GM12891 (cell line): ENCODE measurements at regions not wholly inside any gene's neighbourhood (a gene's known extent, or its start where the extent isn't known, plus 50 kb on each side); places are given as distances from the start of the nearest gene placed in this dataset.

Experiments used
- POLR2A ChIP-seq: IDR thresholded peaks from 2 replicates; pipeline ENCODE4 v1.6.1; 2011; ENCODE audit warnings: low read depth, low read length, control low read depth
- POLR2AphosphoS5 ChIP-seq: IDR thresholded peaks from 2 replicates; pipeline ENCODE4 v1.6.1; 2011; ENCODE audit warnings: low read depth, low read length, control low read depth
- SPI1 ChIP-seq: IDR thresholded peaks from 2 replicates; pipeline ENCODE4 v1.6.1; 2011; ENCODE audit warnings: low read depth, low read length, control low read depth
- TAF1 ChIP-seq: IDR thresholded peaks from 2 replicates; pipeline ENCODE4 v1.6.1; 2011; ENCODE audit warnings: low read depth, low read length, control low read depth

DNA sequence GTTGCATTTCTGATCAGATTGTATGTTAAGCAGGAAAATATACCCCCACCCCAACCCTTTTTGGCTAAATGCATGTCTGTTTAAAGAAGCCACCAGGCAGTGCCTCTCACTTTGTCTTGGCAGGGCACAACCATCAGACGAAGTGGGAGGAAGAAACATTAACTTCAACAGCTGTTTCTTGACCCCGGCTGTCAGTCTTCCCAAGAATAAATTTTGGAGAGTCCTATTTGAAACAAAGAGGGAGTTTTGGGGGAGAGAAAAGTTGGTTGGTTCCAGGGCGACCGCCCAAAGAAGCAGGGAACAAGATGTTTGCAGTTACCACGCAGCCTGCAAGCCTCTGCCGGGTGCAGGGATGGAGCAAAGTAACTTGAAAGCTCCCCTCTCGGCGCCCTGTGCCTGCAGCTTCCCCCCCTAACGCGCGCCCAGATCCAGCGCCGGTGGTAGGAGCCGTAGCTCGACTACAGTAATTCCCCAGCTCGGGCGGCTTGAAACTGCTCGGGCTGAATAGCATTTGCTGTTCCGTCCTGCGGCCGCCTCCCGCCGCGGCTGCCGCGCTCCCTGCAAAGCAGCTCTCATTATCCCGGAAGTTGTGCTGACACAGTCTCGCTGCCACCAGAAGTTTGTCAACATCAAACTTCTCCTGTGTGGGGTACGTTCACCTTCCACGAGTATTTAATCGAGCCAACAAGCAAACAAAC is 100.7 kb upstream of the SSBP2 start:
- TF ChIP-seq POLR2A = peak; percentile 70
- peak; percentile 70; the same call in 1 of the 2 replicates for TF ChIP-seq POLR2AphosphoS5
- TF ChIP-seq TAF1 = peak; percentile 90
- no peak for TF ChIP-seq SPI1
